H1 (cell line): ENCODE measurements at regions not wholly inside any gene's neighbourhood (a gene's known extent, or its start where the extent isn't known, plus 50 kb on each side); places are given as distances from the start of the nearest gene placed in this dataset.
A peak's percentile ranks its signal among the peaks of the same experiment; 100 is the strongest.

ENCODE experiments used
- CTCF ChIA-PET: fragments of 300-600 bp; sonication (Branson Sonifier 250); formaldehyde crosslinking; loops from one replicate; lab custom pipeline; 2021; ENCODE audit not compliant: partially characterized antibody; lab: Charles Lee
- POLR2A ChIA-PET: fragments of 300-600 bp; sonication (Branson Sonifier 250); formaldehyde crosslinking; loops from one replicate; lab custom pipeline; 2021; ENCODE audit warnings: inconsistent platforms; ENCODE audit not compliant: partially characterized antibody; lab: Charles Lee
- DNase-seq, 2 experiments: peaks; one replicate each; pipeline versions ENCODE4 v3.0.0 to v3.0.0-alpha.2; 2010 to 2022; ENCODE audit warnings: low spot score in 2 of 2, low read depth in 1 of 2, mixed read lengths in 1 of 2
- FAIRE-seq: peaks from 2 replicates; lab custom pipeline; 2011; peaks lifted over from hg19 to GRCh38; lab: Jason Lieb, UNC
- H2AFZ ChIP-seq: 2 replicates; pipeline ENCODE4 v1.8.1; 2012; ENCODE audit warnings: low read length, inconsistent platforms
- H2AK5ac ChIP-seq: 2 replicates; pipeline ENCODE4 v1.6.1; 2013; ENCODE audit warnings: low read depth, low read length
- H2BK120ac ChIP-seq: replicated peaks from 2 replicates; pipeline ENCODE3; 2013; ENCODE audit warnings: low read depth, low read length, inconsistent platforms
- H2BK12ac ChIP-seq: 2 replicates; pipeline ENCODE4 v1.6.1; 2013; ENCODE audit warnings: low read depth, low read length
- H2BK15ac ChIP-seq: 2 replicates; pipeline ENCODE4 v1.6.1; 2013; ENCODE audit warnings: low read length
- H2BK20ac ChIP-seq: 2 replicates; pipeline ENCODE4 v1.6.1; 2013; ENCODE audit warnings: low read length
- H2BK5ac ChIP-seq: 2 replicates; pipeline ENCODE4 v1.6.1; 2013; ENCODE audit warnings: low read depth, low read length
- H3K14ac ChIP-seq: 2 replicates; pipeline ENCODE4 v1.6.1; 2013; ENCODE audit warnings: inconsistent platforms; ENCODE audit not compliant: insufficient read length
- H3K18ac ChIP-seq: 2 replicates; pipeline ENCODE4 v1.6.1; 2013; ENCODE audit warnings: low read length; ENCODE audit errors: extremely low read depth
- H3K23ac ChIP-seq: 2 replicates; pipeline ENCODE4 v1.6.1; 2013; ENCODE audit warnings: inconsistent platforms; ENCODE audit not compliant: insufficient read length
- H3K23me2 ChIP-seq: 2 replicates; pipeline ENCODE4 v1.6.1; 2013; ENCODE audit warnings: low read depth, low read length
- H3K27ac ChIP-seq: 2 replicates; pipeline ENCODE4 v1.6.1; 2011; ENCODE audit warnings: low read depth, low read length, inconsistent platforms
- H3K27me3 ChIP-seq, 4 experiments: replicated peaks in 1 of 4; 1 replicate in 1 of 4; 2 replicates in 3 of 4; pipeline versions ENCODE4 v1.6.1 to v1.8.1; 2011 to 2013; ENCODE audit warnings: low read length in 3 of 4, mild to moderate bottlenecking in 3 of 4, inconsistent platforms in 2 of 4, mixed read lengths in 2 of 4, moderate library complexity in 1 of 4; ENCODE audit not compliant: control insufficient read depth in 3 of 4, insufficient read depth in 3 of 4; ENCODE audit errors: extremely low read depth in 1 of 4
- H3K36me3 ChIP-seq, 4 experiments: 2 replicates each; pipeline versions ENCODE4 v1.6.1 to v1.8.1; 2011 to 2013; ENCODE audit warnings: mild to moderate bottlenecking in 4 of 4, low read length in 3 of 4, moderate library complexity in 2 of 4, control low read depth in 1 of 4, inconsistent platforms in 1 of 4; ENCODE audit not compliant: insufficient read depth in 4 of 4, control insufficient read depth in 2 of 4
- H3K4ac ChIP-seq: replicated peaks from 2 replicates; pipeline ENCODE3; 2013; ENCODE audit warnings: low read length, low read depth, mixed read lengths, inconsistent platforms; ENCODE audit not compliant: insufficient read length
- H3K4me1 ChIP-seq, 4 experiments: replicated peaks in 1 of 4; 1 replicate in 1 of 4; 2 replicates in 3 of 4; pipeline versions ENCODE4 v1.6.1 to v1.8.1; 2011 to 2013; ENCODE audit warnings: low read length in 3 of 4, inconsistent platforms in 2 of 4, mixed read lengths in 1 of 4; ENCODE audit not compliant: insufficient read depth in 4 of 4, control insufficient read depth in 3 of 4
- H3K4me2 ChIP-seq, 2 experiments: 2 replicates each; pipeline versions ENCODE4 v1.6.1 to v1.8.1; 2011 to 2013; ENCODE audit warnings: low read depth in 2 of 2, low read length in 2 of 2, control low read depth in 1 of 2, inconsistent platforms in 1 of 2, mild to moderate bottlenecking in 1 of 2; ENCODE audit not compliant: insufficient read depth in 1 of 2
- H3K4me3 ChIP-seq, 4 experiments: fragments of 200-600, 300-600 bp in 1 of 4; sonication (generic), shearing (Covaris generic), sonication (Bioruptor Twin) in 1 of 4; 2 replicates each; pipeline versions ENCODE4 v1.5.1 to v1.8.1; 2011 to 2016; ENCODE audit warnings: low read length in 4 of 4, low read depth in 3 of 4, control low read depth in 2 of 4, inconsistent platforms in 2 of 4, mild to moderate bottlenecking in 2 of 4, mixed read lengths in 1 of 4, moderate library complexity in 1 of 4; ENCODE audit not compliant: insufficient read depth in 2 of 4; ENCODE audit errors: extremely low read depth in 1 of 4
- H3K56ac ChIP-seq: replicated peaks from 2 replicates; pipeline ENCODE3; 2013; ENCODE audit warnings: low read depth, mild to moderate bottlenecking, mixed read lengths, low read length, inconsistent platforms; ENCODE audit not compliant: insufficient read length
- H3K79me1 ChIP-seq: 2 replicates; pipeline ENCODE4 v1.6.1; 2013; ENCODE audit warnings: low read depth, low read length, control low read depth
- H3K79me2 ChIP-seq, 2 experiments: 2 replicates each; pipeline versions ENCODE4 v1.6.1 to v1.8.1; 2012 to 2013; ENCODE audit warnings: low read length in 2 of 2, mild to moderate bottlenecking in 2 of 2, inconsistent platforms in 1 of 2; ENCODE audit not compliant: insufficient read depth in 2 of 2, control insufficient read depth in 1 of 2
- H3K9ac ChIP-seq, 4 experiments: replicated peaks in 1 of 4; 1 replicate in 1 of 4; 2 replicates in 3 of 4; pipeline versions ENCODE4 v1.6.1 to v1.8.1; 2011 to 2013; ENCODE audit warnings: low read depth in 3 of 4, low read length in 3 of 4, control low read depth in 2 of 4, mild to moderate bottlenecking in 2 of 4, moderate library complexity in 2 of 4, inconsistent platforms in 1 of 4; ENCODE audit errors: extremely low read depth in 1 of 4
- H3K9me3 ChIP-seq, 2 experiments: 2 replicates each; pipeline versions ENCODE4 v1.6.1 to v1.8.1; 2012 to 2013; ENCODE audit warnings: mild to moderate bottlenecking in 2 of 2, moderate library complexity in 2 of 2, control low read depth in 1 of 2, inconsistent platforms in 1 of 2, low read depth in 1 of 2, low read length in 1 of 2, mixed read lengths in 1 of 2; ENCODE audit not compliant: insufficient read depth in 2 of 2
- H4K20me1 ChIP-seq, 2 experiments: replicated peaks in 1 of 2; 2 replicates each; pipeline versions ENCODE3 to v1.8.1; 2011 to 2013; ENCODE audit warnings: inconsistent platforms in 2 of 2, low read length in 2 of 2, mild to moderate bottlenecking in 1 of 2; ENCODE audit not compliant: insufficient read depth in 2 of 2, control insufficient read depth in 1 of 2
- H4K5ac ChIP-seq: 2 replicates; pipeline ENCODE4 v1.6.1; 2013; ENCODE audit warnings: low read length, low read depth, mixed read lengths, inconsistent platforms; ENCODE audit not compliant: insufficient read length
- H4K8ac ChIP-seq: 2 replicates; pipeline ENCODE4 v1.8.0; 2013; ENCODE audit warnings: mild to moderate bottlenecking, moderate library complexity, low read length, inconsistent platforms; ENCODE audit not compliant: insufficient read depth; ENCODE audit errors: extremely low read depth
- H4K91ac ChIP-seq: replicated peaks from 2 replicates; pipeline ENCODE3; 2013; ENCODE audit warnings: low read length, mixed read lengths, inconsistent platforms; ENCODE audit not compliant: insufficient read length
- BCL11A ChIP-seq, 2 experiments: IDR thresholded peaks; one replicate each; pipeline ENCODE4 v1.6.1; 2011; ENCODE audit warnings: low read depth in 2 of 2, low read length in 2 of 2, mild to moderate bottlenecking in 2 of 2
- WGBS, 2 experiments: shearing (Covaris generic) in 1 of 2; methylation state at CpG; one replicate each; pipeline versions ENCODE4 v1.1.6 to v1.1.7; 2013 to 2015; ENCODE audit warnings: low lambda C conversion rate in 2 of 2, mixed read lengths in 2 of 2, inconsistent platforms in 1 of 2, low coverage in 1 of 2, missing lambda C conversion rate in 1 of 2; ENCODE audit not compliant: insufficient replicate concordance in 2 of 2, insufficient coverage in 1 of 2, insufficient read length in 1 of 2; ENCODE audit errors: extremely low coverage in 1 of 2, missing lambda C conversion rate in 1 of 2; 5-methylcytosine and 5-hydroxymethylcytosine counted together

- no peak overlapping the region for H2BK20ac ChIP-seq
- DNase-seq (no peak), FAIRE-seq (no peak)
- no peak overlapping the region for H3K4ac ChIP-seq
- ChIA-PET CTCF (interaction anchor here (0.9 to 10.2 kb wide), 8 partner anchors 7 to 545 kb away, joined by 3 to 99 read pairs (median 4); no protein-coding TSS in a partner anchor), POLR2A (no interaction called here)
- WGBS, 2 experiments = 89% methylated on average over 11 of the region's 11 CpGs; no CpG with 5 or more reads in 1 of the 2 experiments
- H3K27ac ChIP-seq = no peak overlapping the region
- no peak overlapping the region for H3K18ac ChIP-seq
- no peak overlapping the region; a peak in 1 of 7 replicates for H3K9ac ChIP-seq
- H3K14ac ChIP-seq = no peak overlapping the region
- peaks cover 0 to 7% (median 5%) of the 10 kb centered on the region in 4 experiments; a peak in 4 of 7 replicates for H3K4me1 ChIP-seq
- no peak overlapping the region for H2BK15ac ChIP-seq
- H4K8ac ChIP-seq = peak overlapping the region; percentile 22; the same call in 1 of the 2 replicates
- H4K20me1 ChIP-seq = no peaks in the 10 kb centered on the region
- H3K4me2 ChIP-seq = no peak overlapping the region
- H4K5ac ChIP-seq = no peak overlapping the region
- no peaks in the 10 kb centered on the region for H3K79me1 ChIP-seq
- H2AFZ ChIP-seq = no peak overlapping the region
- H3K9me3 ChIP-seq = no peaks in the 10 kb centered on the region
- no peak overlapping the region for H3K23ac ChIP-seq
- no peaks in the 10 kb centered on the region for H3K23me2 ChIP-seq
- H2AK5ac ChIP-seq = no peak overlapping the region
- no peak overlapping the region for H2BK12ac ChIP-seq
- H3K4me3 ChIP-seq = no peak overlapping the region
- H4K91ac ChIP-seq = no peak overlapping the region
- H3K27me3 ChIP-seq = no peaks in the 10 kb centered on the region
- no peaks in the 10 kb centered on the region for H3K79me2 ChIP-seq
- H2BK5ac ChIP-seq = no peak overlapping the region
- H3K36me3 ChIP-seq = no peaks in the 10 kb centered on the region
- no peak overlapping the region for H2BK120ac ChIP-seq
- no peak overlapping the region for H3K56ac ChIP-seq
- no peak for TF ChIP-seq BCL11A (IDR thresholded peaks at IDR 0.05; ENCODE audit: low read depth in 2 of 2, low read length in 2 of 2)
These were observed 50.3 kb upstream of the GADD45G start for GRCh38 chr9:89554307-89555035.
